GM18499 (cell line): ENCODE measurements at regions not wholly inside any gene's neighbourhood (a gene's known extent, or its start where the extent isn't known, plus 50 kb on each side); places are given as distances from the start of the nearest gene placed in this dataset.
"Not testable (repeated sequence)": the region's sequence is repeated elsewhere in the genome, so short reads cannot be mapped to it uniquely, and the experiment has no call there.

Experiments used
- ATAC-seq: cut with Tn5 transposase; IDR thresholded peaks from one replicate; pipeline ENCODE4 v1.9.1; 2021; ENCODE audit warnings: moderate number of reproducible peaks; ENCODE audit not compliant: insufficient read depth, unreplicated experiment

- ATAC-seq: no peak
Observed at GRCh38 chr2:228798458-228799207, 472.5 kb downstream of the PID1 start.

DNA sequence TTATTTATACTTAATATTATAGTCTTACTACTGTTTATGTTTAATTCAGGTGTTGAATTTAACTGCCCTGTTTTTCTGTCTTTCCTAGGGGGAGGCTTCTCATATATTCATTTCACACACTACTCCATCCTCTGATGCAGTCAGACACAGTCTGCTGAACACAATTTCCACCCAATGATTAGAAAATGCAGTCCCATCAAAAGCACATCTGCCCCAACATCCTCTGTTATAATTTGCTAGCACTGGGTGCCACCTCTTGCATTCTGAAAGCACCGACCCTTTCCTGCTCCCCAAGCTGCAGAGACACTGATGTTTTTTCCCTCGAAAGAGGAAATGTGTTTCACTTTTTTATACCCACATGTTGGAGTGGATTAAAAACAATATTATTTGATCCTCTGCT is 474.7 kb downstream of the PID1 start:
- no peak for ATAC-seq

DNA sequence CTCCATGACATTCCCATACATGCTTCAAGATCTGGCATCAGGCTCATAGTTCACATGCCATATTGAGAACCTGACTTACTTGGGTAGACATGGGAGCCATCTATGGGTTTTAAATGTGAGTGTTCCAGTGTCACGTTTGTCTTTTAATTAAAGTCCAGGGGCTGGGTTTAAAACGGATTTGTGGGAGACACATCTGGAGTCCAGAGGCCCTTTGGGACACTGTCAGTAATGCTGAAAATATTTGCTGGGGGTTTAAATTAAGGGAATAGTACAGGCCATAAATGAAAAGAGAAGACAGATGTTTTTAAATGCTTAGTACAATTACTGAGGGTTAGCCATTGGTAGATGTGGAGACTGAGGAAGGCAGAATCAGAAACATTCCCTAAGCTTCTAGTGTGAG is 478.0 kb downstream of the PID1 start:
- ATAC-seq: no peak

GRCh38 chr2:228786901-228787300 is 484.2 kb downstream of the PID1 start:
- ATAC-seq: no peak

DNA sequence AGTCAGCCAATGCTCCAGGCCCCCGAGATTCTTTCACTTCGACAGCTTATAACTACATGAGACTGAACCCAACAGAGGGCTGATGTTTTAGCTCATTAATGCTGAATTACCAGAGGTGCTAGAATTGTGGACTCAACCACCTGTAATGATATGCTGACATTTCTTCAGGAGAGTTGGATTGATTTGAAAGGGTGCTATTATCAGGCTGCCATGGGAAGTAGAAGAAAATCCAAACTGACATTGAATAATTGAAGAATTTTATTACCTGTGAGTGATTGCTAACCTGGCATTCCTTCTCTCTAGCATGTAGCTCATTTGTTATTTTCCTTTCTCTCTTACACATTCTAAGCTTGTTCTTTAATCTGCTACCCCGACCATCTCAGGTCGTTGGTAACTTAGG is 488.8 kb downstream of the PID1 start:
- ATAC-seq: no peak

DNA sequence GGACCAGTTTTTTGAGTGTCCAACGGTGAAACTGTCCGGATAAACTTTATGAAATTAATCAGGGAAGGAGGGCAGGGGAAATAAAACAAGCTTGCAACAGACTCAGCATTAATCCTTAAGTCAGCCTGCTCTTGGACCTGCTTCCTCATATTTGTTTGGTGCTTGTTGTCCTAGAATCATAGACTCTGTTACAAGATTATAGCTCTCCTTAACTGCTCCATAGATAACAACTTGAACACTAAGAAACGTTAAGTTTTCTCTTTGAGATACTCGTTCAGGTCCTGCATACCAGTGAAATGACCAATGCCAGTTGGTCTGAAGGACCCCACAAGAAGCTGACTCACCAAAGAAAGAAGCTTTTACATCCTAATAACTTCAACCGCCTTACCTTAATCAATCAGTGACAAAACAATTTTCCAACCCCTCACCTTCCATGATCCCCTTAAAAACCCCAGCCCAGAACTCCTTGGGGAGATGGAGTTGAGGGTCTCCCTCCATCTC is 493.2 kb downstream of the PID1 start:
- ATAC-seq: no peak

DNA sequence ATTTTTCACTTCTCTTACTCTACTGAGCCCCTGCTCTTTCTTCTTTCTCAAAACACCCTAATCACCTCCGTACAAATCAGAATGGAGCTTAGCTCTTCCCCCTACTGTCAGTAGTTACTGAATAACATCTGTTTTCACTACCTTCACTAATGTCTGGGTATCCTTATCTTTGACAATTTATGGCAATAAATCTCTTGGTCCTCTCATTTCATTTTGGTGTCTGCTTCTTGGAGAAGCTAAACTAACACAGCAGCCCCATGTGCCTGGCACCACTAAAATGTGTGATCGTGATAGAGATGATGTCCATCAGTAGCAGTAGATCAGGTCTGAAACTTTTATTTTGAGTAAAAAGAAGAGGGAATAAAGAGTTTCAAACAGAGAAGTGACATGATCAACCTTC is 496.5 kb downstream of the PID1 start:
- no peak for ATAC-seq

GRCh38 chr2:228771774-228772173 is 499.3 kb downstream of the PID1 start:
- ATAC-seq: no peak

DNA sequence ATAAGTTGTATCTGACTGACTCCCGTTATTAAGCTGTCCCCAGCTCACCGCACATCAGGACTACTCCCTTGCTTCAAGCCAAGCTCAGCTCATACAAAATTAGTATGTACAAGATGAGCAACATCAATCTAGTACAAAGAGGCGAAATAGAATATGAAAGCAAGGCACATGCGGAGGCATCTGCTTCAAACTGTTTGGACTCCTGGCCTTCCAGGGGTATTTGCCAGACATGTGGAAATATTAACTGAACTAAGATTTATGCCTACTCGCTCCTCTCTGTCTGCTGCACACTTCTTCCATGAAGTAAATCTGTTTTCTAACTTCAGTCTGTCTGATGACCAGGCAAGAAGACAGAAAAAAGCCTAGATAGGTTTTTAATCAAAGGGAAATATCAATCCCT is 499.8 kb downstream of the PID1 start:
- ATAC-seq: no peak

DNA sequence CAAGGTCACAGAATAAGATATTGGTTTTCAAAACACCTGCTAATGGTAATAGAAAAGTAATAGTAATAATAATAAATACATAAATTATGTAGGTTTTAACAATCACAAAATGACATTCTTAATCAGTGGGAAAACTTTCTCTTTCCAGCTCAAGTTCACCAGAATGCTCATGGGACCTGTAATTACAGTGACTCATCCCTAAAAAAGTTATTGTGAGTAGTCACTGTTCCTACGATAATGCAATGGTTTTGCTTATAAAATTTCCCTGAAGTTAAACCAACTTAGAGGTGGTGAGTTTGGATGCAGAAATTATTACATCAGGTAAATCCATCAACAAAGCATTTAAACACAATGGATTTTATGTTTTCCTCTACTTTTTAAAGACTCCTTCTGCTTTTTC is 502.3 kb downstream of the PID1 start:
- no peak for ATAC-seq

GRCh38 chr2:228768141-228768540 is 502.9 kb downstream of the PID1 start:
- ATAC-seq: not testable (repeated sequence)

GRCh38 chr2:228767196-228767595 is 503.9 kb downstream of the PID1 start:
- ATAC-seq: no peak

GRCh38 chr2:228763379-228763981 is 507.6 kb downstream of the PID1 start:
- no peak for ATAC-seq

DNA sequence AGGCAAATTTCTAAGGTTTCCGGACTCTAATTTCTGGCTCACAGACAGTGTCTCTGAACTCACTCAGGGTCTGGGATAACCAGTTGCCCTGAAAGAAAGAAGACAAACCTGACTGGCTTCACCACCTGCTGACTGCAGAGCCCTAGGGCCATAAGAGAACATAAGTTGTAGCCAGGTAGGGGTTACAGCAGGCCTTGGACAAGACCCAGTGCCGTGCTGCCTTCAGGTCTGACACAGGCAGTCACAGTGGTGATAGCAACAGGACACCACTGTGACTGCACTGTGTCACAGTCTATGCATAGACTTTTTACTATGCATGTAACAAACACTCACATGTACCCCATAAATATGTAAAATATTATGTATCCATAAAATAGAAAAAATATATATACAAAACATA is 508.5 kb downstream of the PID1 start:
- ATAC-seq: no peak

DNA sequence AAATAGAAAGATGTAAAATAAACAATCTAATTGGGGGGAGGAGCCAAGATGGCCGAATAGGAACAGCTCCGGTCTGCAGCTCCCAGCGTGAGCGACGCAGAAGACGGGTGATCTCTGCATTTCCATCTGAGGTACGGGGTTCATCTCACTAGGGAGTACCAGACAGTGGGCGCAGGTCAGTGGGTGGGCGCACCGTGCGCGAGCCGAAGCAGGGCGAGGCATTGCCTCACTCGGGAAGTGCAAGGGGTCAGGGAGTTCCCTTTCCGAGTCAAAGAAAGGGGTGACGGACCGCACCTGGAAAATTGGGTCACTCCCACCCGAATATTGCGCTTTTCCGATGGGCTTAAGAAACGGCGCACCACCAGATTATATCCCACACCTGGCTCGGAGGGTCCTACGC is 515.4 kb downstream of the PID1 start:
- not testable (repeated sequence) for ATAC-seq

GRCh38 chr2:228747483-228747882 is 523.6 kb downstream of the PID1 start:
- ATAC-seq: no peak

DNA sequence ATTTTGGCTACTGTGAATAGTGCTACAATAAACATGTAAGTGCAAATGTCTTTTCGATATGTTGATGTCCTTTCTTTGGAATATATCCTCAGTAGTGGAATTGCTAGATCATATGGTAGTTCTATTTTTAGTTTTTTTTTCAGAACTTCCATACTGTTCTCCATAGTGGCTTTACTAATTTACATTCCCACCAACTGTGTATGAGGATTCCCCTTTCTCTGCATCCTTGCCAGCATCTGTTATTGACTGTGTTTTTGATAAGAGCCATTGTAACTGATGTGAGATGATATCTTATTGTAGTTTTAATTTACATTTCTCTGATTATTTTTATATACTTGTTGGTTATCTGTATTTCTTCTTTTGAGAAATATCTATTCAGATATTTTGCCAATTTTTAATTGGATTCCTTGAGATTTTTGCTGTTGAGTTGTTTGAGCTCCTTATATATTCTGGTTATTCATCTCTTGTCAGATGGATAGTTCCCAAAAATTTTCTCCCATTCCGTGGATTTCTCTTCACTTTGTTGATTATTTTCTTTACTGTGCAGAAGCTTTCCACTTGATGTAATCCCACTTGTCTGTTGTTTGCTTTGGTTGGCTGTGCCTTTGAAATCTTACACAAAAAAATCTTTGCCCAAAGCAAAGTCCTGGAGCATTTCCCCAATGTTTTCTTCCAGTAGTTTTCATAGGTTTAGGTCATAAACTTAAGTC is 532.3 kb downstream of the PID1 start:
- ATAC-seq: no peak

GRCh38 chr2:228735697-228736096 is 535.4 kb downstream of the PID1 start:
- ATAC-seq: no peak

- no peak for ATAC-seq
Observed at GRCh38 chr2:228731517-228731916, 539.6 kb downstream of the PID1 start.

DNA sequence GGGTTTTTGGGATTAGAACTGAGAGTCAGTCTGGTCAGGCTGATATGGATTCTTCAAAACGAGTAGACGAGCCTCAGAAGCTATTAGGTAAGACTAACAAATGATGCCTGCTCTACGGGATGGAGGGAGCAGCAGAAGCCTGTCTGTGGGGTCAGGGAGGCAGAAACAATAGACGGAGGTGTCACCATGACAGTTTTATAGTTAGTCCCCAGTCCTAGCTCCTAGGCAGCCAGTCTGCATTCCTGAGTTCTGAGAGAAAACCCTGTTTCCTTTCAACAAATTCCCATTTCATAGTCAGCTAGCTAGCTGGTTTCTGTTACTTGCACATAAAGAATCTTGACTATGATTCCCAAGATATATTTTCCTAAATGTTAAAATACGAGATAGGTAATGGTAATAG is 542.1 kb downstream of the PID1 start:
- ATAC-seq: no peak

DNA sequence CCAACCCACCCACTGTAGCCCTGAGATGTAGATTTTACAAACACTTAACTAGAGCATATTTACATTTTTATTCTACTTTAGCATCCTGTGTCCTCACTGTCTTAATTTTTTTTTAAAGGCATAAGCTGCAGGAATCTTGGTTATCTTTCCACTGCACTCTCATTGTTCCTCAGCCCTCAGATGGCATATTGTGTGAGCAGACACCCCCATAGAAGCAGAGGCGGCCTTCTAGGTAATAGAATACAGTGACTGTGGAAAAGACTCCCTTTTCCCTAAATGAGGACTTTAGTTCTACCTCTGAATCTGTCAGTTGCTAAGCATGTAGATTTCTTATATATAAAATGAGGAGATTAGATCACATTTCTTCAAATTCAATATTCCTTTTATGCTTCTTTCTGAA is 543.5 kb upstream of the SPHKAP start:
- no peak for ATAC-seq
